ENCODE measurements at regions not wholly inside any gene's neighbourhood (a gene's known extent, or its start where the extent isn't known, plus 50 kb on each side); places are given as distances from the start of the nearest gene placed in this dataset.

- Histone ChIP-seq H3K4me2 (ENCODE audit: extremely low read depth, insufficient read depth, low read length) (no peak overlapping the region), H3K9me3 (ENCODE audit: control insufficient read depth, insufficient read depth, low read depth, low read length) (no peaks in the 10 kb centered on the region), H3K4me3 (replicated peaks in 1 of 4; ENCODE audit: control extremely low read depth in 1 of 4, insufficient read depth in 1 of 4, low read depth in 3 of 4, low read length in 4 of 4) (no peak overlapping the region), H3K9ac (ENCODE audit: insufficient read depth, low read length) (no peak overlapping the region), H3K4me1 (ENCODE audit: control insufficient read depth, extremely low read depth, insufficient read depth, low read length) (no peaks in the 10 kb centered on the region), H3K27me3 (ENCODE audit: control insufficient read depth, insufficient read depth, low read length) (no peaks in the 10 kb centered on the region), H3K27ac (ENCODE audit: insufficient read depth, low read length) (no peak overlapping the region), H4K20me1 (ENCODE audit: control insufficient read depth, extremely low read depth, insufficient read depth, low read length) (no peaks in the 10 kb centered on the region), H2AFZ (ENCODE audit: low read length) (no peak overlapping the region), H3K79me2 (ENCODE audit: control insufficient read depth, insufficient read depth, low read length) (no peaks in the 10 kb centered on the region), H3K36me3 (ENCODE audit: control insufficient read depth, insufficient read depth, low read length) (no peaks in the 10 kb centered on the region)
- TF ChIP-seq EZH2 (IDR thresholded peaks at IDR 0.05; ENCODE audit: low read length, missing control alignments) (no peak), CTCF (conservative IDR thresholded peaks at IDR 0.05 in 1 of 2, IDR thresholded peaks at IDR 0.05 in 1 of 2; ENCODE audit: low read depth in 1 of 2, low read length in 2 of 2) (no peak)
- no peak for DNase-seq (ENCODE audit: low read depth in 2 of 2)
Observed at GRCh38 chr15:98178861-98179260, 218.4 kb downstream of the ARRDC4 start.

- H3K79me2 ChIP-seq (ENCODE audit: control insufficient read depth, insufficient read depth, low read length) = no peaks in the 10 kb centered on the region
- no peak for DNase-seq (ENCODE audit: low read depth in 2 of 2)
- no peak overlapping the region for H3K9ac ChIP-seq (ENCODE audit: insufficient read depth, low read length)
- no peaks in the 10 kb centered on the region for H3K27me3 ChIP-seq (ENCODE audit: control insufficient read depth, insufficient read depth, low read length)
- no peak overlapping the region for H3K27ac ChIP-seq (ENCODE audit: insufficient read depth, low read length)
- no peaks in the 10 kb centered on the region for H3K4me1 ChIP-seq (ENCODE audit: control insufficient read depth, extremely low read depth, insufficient read depth, low read length)
- H3K36me3 ChIP-seq (ENCODE audit: control insufficient read depth, insufficient read depth, low read length) = no peaks in the 10 kb centered on the region
- H2AFZ ChIP-seq (ENCODE audit: low read length) = no peak overlapping the region
- H3K4me3 ChIP-seq (replicated peaks in 1 of 4; ENCODE audit: control extremely low read depth in 1 of 4, insufficient read depth in 1 of 4, low read depth in 3 of 4, low read length in 4 of 4) = no peak overlapping the region
- H3K9me3 ChIP-seq (ENCODE audit: control insufficient read depth, insufficient read depth, low read depth, low read length) = no peaks in the 10 kb centered on the region
- H4K20me1 ChIP-seq (ENCODE audit: control insufficient read depth, extremely low read depth, insufficient read depth, low read length) = no peaks in the 10 kb centered on the region
- no peak overlapping the region for H3K4me2 ChIP-seq (ENCODE audit: extremely low read depth, insufficient read depth, low read length)
- TF ChIP-seq EZH2 (IDR thresholded peaks at IDR 0.05; ENCODE audit: low read length, missing control alignments) (no peak), CTCF (conservative IDR thresholded peaks at IDR 0.05 in 1 of 2, IDR thresholded peaks at IDR 0.05 in 1 of 2; ENCODE audit: low read depth in 1 of 2, low read length in 2 of 2) (no peak)
Observed at GRCh38 chr15:98187549-98187948, 227.0 kb downstream of the ARRDC4 start.

GRCh38 chr15:98190914-98191313 lies 230.4 kb downstream of the ARRDC4 start:
- Histone ChIP-seq H3K4me3 (replicated peaks in 1 of 4; ENCODE audit: control extremely low read depth in 1 of 4, insufficient read depth in 1 of 4, low read depth in 3 of 4, low read length in 4 of 4) (no peak overlapping the region), H3K79me2 (ENCODE audit: control insufficient read depth, insufficient read depth, low read length) (no peaks in the 10 kb centered on the region), H2AFZ (ENCODE audit: low read length) (no peak overlapping the region), H3K9me3 (ENCODE audit: control insufficient read depth, insufficient read depth, low read depth, low read length) (no peaks in the 10 kb centered on the region), H3K4me1 (ENCODE audit: control insufficient read depth, extremely low read depth, insufficient read depth, low read length) (no peaks in the 10 kb centered on the region), H3K4me2 (ENCODE audit: extremely low read depth, insufficient read depth, low read length) (no peak overlapping the region), H4K20me1 (ENCODE audit: control insufficient read depth, extremely low read depth, insufficient read depth, low read length) (no peaks in the 10 kb centered on the region), H3K27ac (ENCODE audit: insufficient read depth, low read length) (no peak overlapping the region), H3K9ac (ENCODE audit: insufficient read depth, low read length) (no peak overlapping the region), H3K27me3 (ENCODE audit: control insufficient read depth, insufficient read depth, low read length) (no peaks in the 10 kb centered on the region), H3K36me3 (ENCODE audit: control insufficient read depth, insufficient read depth, low read length) (no peaks in the 10 kb centered on the region)
- DNase-seq (ENCODE audit: low read depth in 2 of 2) = no peak
- no peak for TF ChIP-seq CTCF (conservative IDR thresholded peaks at IDR 0.05 in 1 of 2, IDR thresholded peaks at IDR 0.05 in 1 of 2; ENCODE audit: low read depth in 1 of 2, low read length in 2 of 2)
- TF ChIP-seq EZH2 (IDR thresholded peaks at IDR 0.05; ENCODE audit: low read length, missing control alignments) = no peak
